ENCODE measurements at regions not wholly inside any gene's neighbourhood (a gene's known extent, or its start where the extent isn't known, plus 50 kb on each side); places are given as distances from the start of the nearest gene placed in this dataset.
A peak's percentile ranks its signal among the peaks of the same experiment; 100 is the strongest.

DNA sequence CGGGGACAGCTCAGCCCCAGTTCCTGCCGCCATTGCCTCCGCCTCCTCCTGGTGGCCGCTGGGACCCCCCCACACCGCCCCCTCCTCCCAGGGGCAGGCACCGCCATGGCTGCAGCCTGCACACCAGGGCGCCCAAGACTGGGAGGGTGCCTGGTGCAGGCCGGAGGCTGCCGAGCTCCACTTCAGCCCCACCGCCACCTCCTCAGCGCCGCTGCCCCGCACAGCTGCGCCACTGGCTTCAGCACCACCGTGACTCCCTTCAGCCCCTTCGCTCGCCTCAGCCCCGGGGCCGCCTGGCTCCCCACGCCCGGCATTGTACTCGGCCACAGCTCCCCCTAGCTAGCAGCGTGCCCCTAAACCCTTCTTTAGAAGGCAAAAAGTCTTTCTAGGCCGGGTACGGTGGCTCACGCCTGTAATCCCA, 131.1 kb downstream of the CRYBB2 start:
- DNase-seq (ENCODE audit: low read depth) = no peak

DNA sequence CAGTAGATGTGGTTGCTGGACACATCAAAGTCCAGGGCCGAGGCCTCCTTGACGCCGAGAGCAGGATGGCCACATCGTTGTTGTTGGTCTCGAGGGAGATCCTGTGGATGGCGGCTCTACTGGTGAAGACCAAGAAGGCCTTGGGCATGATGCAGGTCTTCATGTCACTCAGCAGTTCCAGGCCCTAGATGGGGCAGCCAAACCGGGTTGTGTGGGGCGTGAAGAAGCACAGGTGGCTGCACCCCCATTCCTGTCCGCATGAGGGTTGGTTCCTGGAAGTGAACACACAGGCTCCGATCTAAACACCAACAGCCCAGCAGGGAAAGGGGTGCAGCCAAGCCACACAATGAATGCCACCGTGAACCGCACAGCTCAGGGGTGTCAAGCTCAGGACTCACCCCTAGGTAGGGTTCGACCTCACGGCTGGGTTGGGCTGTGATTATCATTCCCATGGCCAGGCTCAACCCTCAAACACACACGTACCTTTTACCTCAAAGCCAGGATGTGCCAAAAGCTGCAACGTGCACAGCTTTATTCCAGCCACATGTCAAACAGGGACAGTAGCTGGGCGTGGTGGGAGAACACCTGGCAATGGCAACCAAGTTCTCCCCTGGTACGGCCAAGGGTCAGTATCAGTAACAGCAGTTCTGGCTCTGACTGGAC, 132.3 kb downstream of the CRYBB2 start:
- no peak for DNase-seq (ENCODE audit: low read depth)

DNA sequence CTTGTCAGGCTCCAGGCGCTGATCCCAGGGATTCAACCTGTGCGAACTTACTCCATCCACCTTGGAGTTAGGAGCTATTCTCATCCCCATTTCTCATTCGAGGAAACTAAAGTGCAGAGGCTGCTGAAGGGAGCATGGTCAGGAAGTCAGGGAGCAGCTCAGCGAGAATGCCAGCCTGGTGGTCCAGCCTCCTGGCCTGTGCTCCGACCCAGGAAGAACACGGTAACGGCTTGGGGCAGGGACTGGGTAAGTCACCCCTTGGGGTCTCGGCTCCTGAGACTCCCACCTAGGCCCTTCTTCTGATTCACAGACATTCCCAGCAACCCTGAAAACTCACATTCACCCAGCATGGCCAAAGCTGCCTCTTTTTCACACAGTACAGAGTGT, 132.8 kb downstream of the CRYBB2 start:
- DNase-seq (ENCODE audit: low read depth) = no peak

DNA sequence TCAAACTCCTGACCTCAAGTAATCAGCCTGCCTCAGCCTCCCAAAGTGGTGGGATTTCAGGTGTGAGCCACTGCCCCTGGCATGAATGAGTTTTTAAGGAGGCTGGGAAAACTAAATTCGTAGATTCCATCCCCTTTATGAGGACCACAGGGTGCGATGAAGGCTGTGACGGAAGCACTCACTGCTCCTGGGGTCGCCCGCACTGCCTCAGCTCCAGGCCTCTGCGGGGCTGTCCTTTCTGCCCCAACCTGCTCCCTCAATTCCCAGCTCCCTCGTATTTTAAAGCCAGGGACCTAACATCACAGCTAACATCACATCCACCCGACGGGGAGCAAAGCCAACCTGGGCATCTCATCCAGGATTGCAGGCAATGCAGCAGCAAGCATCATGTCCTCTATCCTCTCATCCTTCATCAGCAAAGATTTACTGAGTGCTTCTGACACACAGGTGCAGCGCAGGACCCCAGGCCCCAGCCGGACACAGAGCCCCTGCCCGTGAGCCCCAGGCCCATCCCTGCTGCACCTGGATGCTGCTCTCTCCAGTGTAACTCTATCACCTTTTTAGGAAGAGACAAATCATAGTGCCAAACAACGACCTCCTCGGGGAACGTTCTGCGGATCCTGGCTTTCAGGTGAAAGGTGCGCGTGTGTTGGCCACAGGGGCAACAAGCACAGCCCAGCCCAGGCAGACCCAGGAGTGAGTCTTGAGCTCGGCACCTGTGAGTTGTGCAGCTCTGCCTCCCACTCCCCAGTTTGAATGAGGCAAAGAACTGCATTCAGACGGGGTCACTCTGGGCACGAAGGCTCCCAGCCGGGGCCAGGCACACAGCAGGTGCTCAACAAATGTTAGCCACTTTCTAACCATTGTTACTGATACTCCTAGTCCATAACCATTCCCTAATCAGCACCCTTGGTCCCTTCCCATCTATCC, 134.3 kb downstream of the CRYBB2 start:
- no peak for DNase-seq (ENCODE audit: low read depth)

DNA sequence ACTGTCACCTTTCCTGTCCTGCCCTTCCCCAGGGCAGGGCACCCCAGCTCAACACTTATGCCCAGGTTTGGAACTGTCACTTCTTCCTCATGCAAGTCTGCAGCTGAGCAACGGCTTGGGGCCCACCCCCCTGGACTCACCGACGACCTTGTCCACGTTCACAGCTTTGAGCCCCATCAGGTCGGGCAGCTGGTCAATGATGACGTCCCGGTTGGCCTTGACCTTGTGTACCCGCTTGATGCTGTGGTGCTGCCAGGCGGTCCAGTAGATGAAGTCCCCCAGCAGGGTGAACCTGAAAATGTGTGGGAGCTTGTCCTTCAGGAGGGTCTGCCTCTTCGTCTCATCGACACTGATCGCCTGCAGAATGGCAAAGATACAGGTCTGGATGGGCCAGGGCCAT, 135.0 kb downstream of the CRYBB2 start:
- no peak for DNase-seq (ENCODE audit: low read depth)

DNA sequence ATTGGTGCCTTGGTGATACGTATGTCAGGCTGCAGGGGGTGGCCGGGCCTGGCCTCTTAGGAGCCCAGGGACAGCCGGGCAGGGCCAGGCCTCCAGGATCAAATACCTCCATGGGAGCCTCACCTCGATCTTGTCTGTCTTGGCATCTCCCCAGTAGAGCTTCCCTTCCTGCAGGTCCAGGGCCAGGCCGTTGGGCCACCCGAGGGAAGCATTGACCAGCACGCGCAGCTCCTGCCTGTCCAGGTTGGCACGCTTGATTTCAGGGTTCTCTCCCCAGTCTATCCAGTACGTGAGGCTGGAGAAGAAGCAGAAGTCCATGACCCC, 137.7 kb downstream of the CRYBB2 start:
- DNase-seq (ENCODE audit: low read depth) = no peak

DNA sequence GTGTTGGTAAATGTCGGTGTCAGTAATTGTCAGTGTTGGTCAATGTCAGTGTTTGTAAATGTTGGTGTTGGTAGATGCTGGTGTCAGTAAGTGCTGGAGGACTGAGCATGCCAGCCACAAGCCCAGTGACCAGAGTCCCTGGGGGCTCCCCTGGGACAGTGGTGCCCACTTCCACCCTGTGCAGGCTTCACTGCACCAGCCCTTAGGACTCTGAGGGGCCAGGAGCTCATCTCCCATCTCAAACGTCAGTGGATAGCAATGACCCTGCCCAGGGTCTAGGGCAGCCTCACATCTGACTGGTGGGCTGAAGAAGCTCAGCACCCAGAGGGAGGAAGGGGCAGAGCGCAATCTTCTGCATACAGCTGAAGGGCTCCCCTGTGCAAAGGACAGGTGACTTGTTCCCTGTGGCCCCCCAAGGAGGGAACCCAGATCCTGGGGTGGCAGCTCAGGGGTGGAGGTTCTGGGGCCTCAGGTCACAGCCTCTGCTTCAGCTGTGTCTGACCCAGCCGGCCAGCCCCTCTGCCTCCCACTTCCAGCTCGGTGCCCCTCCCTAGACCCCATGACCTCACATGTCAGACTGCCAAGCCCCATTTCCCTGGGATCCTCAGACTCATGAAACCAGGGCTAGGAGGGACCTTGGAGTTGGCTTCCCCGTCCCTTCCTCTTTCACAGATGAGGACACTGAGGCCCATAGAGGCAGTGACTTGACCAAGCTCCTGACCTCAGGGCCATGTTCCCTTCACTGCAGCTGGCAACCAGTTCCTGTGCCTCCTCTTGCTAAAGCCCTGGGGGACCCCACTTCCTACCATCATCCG, 138.4 kb downstream of the CRYBB2 start:
- DNase-seq (ENCODE audit: low read depth) = no peak

DNA sequence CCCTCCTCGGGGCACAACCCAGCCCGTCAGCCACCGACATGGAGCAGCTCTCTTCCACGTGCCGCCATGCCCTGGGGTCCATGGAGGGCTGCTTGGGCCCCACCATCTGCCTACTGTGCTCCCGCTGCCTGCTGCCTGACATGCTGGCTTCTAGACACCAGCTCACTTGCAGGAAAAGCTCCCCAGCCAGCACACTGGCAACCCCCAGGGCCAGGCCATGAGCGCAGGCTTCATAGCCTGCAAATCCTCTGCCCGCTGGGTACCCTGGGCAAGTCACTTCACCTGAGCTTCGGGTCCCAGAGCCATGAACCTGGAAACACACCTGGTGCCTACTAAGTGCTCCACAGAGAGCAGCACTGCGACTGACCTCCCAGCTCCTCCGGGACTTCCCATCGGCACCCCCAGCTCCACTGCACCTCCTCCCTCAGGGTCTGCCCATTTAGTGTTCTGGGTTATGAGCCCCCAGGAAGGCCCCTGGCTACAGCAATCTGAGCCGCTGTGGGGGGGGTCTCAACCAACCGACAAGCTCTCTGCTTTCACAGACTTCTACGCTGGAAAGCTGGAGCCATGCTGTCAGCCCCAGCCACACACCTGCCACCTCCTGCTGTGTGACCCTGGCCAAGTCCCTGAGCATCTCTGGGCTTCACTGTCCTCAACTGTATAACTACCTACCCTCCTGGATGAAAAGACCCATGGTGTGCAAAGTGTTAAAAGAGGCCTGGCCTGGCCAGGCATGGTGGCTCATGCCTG, 139.2 kb downstream of the CRYBB2 start:
- DNase-seq (ENCODE audit: low read depth) = no peak

DNA sequence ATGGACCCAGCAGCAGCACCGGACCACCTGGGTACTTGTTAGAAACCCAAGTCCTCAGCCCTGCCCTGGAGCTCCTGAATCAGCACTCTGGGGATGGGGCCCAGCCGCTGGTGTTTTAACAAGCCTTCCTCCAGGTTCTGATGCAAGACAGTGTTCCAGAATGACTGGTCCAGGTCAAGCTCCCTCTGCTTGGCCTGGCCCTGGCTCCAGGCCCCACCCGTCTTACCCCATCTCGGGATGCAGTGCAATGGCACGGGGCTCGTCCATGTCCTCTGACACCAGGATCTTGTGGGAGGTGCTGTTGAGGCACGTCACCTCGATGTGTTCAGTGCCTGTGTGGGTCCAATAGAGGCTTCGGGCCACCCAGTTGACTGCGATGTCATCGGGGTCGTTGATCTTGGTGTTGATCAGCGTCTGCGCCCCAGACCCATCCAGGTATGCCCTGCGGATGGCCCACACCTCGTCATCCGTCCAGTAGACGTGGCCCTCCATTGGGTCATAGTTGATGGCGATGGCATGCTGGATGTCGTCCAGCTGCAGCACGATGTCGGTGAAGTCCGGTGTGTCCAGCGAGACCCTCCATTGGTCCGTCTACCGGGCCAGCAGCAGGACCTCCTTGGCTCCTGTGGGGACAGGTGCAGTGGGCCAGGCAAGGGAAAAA, 140.3 kb downstream of the CRYBB2 start:
- no peak for DNase-seq (ENCODE audit: low read depth)

DNA sequence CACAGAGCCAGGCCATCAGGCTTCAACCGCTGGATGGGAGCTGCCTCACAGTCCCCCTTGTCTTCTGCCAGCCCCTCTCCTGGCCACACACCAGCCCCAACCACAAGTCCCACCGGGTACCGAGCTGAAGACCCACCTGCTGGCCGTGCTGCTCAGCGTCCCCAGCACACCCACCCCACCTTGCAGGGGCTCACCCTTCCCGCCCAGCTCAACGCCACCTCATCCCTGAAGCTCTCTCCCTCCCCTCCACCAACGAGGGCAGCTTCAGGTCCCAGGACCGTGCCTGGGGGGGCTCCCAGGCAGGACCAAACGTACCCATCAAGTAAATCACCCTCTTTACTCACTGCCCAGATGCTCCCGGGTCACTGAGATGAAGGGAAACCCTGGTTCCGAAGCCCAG, 141.0 kb downstream of the CRYBB2 start:
- DNase-seq (ENCODE audit: low read depth) = no peak

DNA sequence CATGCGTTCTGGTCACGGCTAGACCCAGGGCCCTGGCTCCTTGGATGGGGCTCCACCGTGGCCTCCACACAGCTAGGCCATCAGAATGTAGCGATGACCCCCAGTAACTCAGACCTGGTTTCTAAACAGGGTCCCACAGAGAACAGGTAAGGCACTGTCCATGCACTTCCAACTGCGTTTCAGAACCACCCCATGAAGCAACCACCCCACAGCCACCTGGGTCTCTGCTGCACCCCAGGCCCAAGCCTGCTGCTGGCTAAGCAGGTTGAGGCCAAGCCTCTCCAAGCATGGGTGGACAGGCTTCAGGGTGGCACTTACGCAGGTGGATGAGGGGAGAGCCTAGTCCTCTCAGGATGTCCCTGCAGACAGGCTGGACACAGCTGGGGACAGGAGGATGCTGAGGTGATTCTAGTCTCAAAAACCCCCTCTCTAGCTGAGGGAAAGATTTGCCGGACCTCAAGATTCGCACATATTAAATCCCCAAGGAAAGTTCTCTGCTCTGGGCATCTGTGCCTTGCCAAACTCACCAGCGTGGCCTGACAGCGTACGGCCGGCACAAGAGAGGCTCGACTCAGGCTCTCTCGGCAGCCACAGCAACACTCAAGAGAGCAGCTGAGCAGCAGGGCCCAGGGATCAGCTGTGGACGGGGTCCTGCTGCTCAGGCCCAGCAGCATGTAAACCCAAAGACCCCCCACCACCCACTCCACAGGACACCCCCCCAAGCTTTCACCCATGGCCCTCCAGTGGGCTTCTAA, 141.6 kb downstream of the CRYBB2 start:
- DNase-seq (ENCODE audit: low read depth) = no peak

DNA sequence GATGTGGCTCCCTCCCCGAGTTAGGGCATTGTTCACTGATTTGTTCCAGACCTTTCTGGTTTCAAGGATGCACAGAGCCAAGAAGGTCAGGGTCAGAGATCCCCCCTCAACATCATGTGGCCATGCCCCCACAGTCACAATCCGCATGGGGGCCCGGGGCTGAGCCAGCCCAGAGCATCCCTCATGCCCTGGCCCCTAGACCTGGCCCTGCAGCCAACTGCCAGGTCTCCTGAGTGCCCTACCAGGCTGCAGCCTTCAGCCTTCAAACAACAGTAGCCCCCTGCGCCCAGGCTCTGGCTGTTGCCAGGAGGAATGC, 142.4 kb downstream of the CRYBB2 start:
- no peak for DNase-seq (ENCODE audit: low read depth)

DNA sequence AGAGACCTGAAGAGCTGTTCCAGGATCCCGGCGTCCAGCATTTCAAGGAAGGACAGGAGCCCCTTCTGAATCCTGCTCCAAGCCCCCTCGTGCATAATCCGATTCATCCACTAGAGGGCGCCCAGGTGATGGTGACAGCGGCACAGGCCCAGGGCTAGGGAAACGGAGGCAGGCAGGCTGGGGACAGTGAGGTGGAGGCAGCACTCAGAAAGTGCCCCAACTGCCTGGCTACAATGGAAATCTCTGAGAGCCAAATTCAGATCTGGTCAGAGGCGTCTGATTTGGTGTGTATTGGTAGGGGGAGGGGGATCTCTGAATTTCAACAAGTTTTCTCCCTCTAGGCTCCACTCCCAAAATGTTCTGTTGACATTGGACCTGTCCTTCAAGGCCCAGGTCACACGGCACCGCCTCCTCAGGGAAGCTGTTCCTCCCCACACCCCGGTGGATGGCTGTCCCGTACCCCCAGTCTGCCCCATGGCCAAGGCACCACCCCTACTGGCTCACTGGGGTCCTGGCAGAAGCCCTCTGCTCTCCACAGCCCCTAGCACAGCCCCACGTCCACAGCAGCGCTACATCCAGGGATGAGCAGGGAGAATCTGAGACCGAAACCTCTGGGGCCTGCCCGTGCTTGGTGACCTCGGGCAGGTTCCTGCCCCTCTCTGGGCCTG, 142.9 kb downstream of the CRYBB2 start:
- DNase-seq (ENCODE audit: low read depth) = peak; percentile 35

DNA sequence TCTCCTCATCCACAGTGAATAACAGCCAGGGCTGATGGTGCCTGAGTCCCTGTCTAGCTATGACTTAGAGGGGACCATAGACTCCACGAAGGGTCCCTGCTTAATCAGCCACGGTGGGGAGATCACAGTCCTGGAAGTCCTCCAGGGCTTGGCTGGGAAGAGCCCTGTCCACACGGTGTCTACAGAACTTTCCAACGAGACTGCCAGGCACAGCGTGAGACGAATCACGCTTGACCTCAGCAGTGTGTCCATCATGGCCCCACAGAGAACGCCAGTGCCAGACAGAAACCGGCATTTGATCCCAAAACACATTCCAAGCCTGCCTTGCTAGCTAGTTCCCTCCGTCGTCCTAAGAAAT, 143.4 kb downstream of the CRYBB2 start:
- no peak for DNase-seq (ENCODE audit: low read depth)

DNA sequence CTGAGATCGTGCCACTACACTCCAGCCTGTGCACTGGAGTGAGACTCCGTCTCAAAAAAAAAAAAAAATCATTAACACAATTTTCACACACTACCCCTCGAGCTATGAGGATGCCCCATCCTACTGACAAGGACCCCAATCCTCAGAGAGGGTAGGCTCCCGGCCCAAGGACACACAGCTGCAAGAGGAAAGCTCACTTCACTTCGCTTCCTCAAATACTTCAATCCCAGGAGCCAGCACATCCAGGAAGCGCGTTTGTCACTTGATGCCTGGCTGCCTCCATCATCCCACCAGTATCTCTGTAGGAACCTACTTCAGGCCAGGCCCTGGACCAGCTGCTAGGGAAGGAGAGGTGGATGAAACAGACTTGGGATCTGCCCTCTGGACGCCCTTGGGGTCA, 144.0 kb downstream of the CRYBB2 start:
- no peak for DNase-seq (ENCODE audit: low read depth)

DNA sequence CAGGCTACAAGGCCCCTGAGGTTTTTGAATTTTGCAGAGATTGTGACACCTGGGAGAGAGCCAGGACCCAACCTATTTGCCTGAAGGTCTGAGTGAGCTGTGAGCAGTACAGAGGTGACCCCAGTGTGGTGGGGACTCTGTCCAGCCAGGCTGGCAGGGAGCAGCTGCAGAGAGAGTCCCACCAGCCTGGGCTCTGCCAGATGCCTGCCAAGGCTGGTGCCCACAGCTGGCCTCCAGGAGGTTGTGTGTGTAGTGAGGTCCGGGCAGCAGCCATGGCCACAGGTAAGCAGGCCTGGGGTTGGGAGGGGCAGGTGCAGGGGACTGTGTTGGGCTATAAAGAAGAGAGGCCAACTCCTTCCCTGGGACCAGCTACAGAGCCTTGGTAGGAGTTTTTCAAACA, 144.8 kb downstream of the CRYBB2 start:
- DNase-seq (ENCODE audit: low read depth) = no peak

DNA sequence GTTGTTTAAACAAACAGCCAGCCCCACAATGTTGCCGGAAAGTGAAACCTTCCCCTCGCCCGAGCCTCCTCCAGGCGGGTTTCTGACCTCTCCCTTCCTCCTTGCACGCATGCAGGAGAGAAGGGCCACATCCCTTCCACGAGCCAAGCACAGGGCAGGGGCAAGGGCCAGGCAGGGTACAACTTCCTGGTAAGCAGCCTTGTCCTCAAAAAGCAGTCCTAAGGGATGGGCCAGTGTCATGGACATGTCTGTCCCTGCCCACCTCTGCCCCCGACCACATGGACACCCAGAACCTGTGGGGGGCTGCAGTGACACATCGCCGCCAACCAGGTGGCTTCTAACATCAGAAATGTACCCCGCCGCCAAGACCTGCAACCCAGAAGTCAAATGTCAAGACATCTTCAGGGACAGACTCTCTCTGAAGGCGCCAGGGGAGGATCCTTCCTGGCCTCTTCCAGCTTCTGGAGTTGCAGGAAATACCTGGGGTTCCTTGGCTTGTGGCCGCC, 145.3 kb downstream of the CRYBB2 start:
- DNase-seq (ENCODE audit: low read depth) = no peak

DNA sequence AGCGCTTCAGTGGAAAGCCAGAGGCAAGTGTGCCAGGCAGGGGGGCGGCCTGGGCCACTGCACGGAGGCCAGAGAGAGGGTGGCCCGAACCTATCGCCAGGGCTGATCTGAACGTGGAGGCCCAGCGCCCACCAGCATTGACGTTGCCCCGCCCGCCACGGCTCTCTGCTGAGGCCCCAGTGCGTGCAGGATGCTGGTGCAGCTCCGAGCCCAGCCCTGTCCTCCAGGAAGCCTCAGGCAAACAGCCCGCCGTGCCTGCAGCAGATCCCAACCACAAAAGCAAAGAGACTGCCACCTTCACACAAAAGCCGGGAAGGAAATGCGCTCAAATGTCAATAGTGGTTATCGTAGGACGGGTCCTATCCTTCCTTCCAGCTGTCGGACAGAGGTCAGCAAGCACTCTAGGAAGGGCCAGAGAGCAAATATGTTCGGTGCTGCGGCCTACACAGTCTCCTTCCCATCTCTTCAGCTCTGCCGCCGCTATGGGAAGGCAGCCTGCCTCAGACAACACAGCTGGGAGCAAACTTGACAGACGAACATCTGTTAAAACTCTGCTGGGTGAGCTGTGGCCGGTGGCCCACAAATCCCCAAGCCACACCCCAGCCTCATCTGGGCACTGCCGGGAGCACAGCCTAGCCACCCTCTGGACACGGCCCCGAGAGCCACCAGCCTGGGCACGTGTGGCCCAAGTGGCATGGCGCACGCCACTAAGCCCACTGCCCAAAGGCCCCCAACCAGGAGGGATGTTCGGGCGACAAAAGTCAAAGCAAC, 146.2 kb downstream of the CRYBB2 start:
- no peak for DNase-seq (ENCODE audit: low read depth)

DNA sequence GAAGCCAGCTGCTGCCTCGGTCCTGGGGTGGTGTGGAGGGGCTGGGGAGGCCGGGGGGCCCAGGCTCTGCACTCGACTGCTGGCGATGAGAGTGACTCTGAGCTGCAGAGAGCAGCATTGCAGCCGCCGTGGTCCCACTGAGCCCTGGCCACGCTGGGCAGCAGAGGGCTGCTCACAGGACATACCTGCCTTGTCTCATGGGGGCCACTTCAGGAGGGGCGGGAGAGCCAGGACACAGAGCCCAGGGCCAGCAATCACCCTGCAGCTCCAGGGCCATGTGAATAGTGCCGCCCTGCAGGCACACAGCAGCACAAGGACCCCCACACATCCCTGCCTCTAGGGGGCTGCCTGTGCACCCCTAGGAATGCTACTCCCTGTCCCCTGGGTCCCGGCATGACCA, 147.0 kb downstream of the CRYBB2 start:
- no peak for DNase-seq (ENCODE audit: low read depth)
